CD4-positive, alpha-beta T cell (primary cell): ENCODE measurements at regions not wholly inside any gene's neighbourhood (a gene's known extent, or its start where the extent isn't known, plus 50 kb on each side); places are given as distances from the start of the nearest gene placed in this dataset.
"Not testable (repeated sequence)": the region's sequence is repeated elsewhere in the genome, so short reads cannot be mapped to it uniquely, and the experiment has no call there.

Source experiments
- ATAC-seq: fragments of 200-7000 bp; cut with Tn5 transposase; one replicate; pipeline ENCODE4 v1.10.0; 2022; ENCODE audit warnings: mild to moderate bottlenecking; ENCODE audit not compliant: poor library complexity
- CTCF ChIA-PET: fragments of 350-600 bp; sonication (Branson Sonifier 250); formaldehyde crosslinking; loops from one replicate; lab custom pipeline; 2021; ENCODE audit warnings: antibody characterized with exemption, inconsistent platforms; lab: Charles Lee
- POLR2A ChIA-PET: fragments of 350-600 bp; sonication (Branson Sonifier 250); formaldehyde crosslinking; loops from one replicate; lab custom pipeline; 2021; ENCODE audit warnings: antibody characterized with exemption, inconsistent platforms; lab: Charles Lee
- DNase-seq, 14 experiments: peaks; one replicate each; pipeline ENCODE4 v3.0.0-alpha.2; 2013 to 2020; ENCODE audit warnings: mixed read lengths in 2 of 14
- H3K27ac ChIP-seq, 2 donors: one replicate each; pipeline versions ENCODE4 v1.5.1 to v1.7.0; 2013; ENCODE audit warnings: low read length in 2 of 2, low read depth in 1 of 2, mild to moderate bottlenecking in 1 of 2
- H3K27me3 ChIP-seq, 2 experiments: 1 replicate in 1 of 2; 2 replicates in 1 of 2; pipeline versions ENCODE4 v1.6.1 to v1.7.0; 2013; ENCODE audit warnings: low read length in 2 of 2, control low read depth in 1 of 2, mild to moderate bottlenecking in 1 of 2, moderate library complexity in 1 of 2; ENCODE audit not compliant: insufficient read depth in 2 of 2, control insufficient read depth in 1 of 2
- H3K36me3 ChIP-seq: one replicate; pipeline ENCODE4 v1.6.1; 2013; ENCODE audit warnings: low read length, control low read depth; ENCODE audit not compliant: insufficient read depth
- H3K4me1 ChIP-seq: one replicate; pipeline ENCODE4 v1.6.1; 2013; ENCODE audit warnings: low read length, control low read depth; ENCODE audit not compliant: insufficient read depth
- H3K4me3 ChIP-seq: one replicate; pipeline ENCODE4 v1.5.1; 2013; ENCODE audit warnings: mild to moderate bottlenecking, low read length, moderate library complexity
- H3K9me3 ChIP-seq, 2 experiments: 1 replicate in 1 of 2; 2 replicates in 1 of 2; pipeline versions ENCODE4 v1.6.1 to v1.7.0; 2013; ENCODE audit warnings: low read length in 2 of 2, mild to moderate bottlenecking in 2 of 2, control low read depth in 1 of 2, moderate library complexity in 1 of 2; ENCODE audit not compliant: control insufficient read depth in 1 of 2, insufficient read depth in 1 of 2
- H3K27ac Mint-ChIP-seq: one replicate; pipeline ENCODE4 v1.8.0; 2020; ENCODE audit warnings: mixed read lengths
- H3K27me3 Mint-ChIP-seq: one replicate; pipeline ENCODE4 v1.8.0; 2021; ENCODE audit warnings: mixed read lengths
- H3K36me3 Mint-ChIP-seq: one replicate; pipeline ENCODE4 v1.8.0; 2021; ENCODE audit warnings: low read depth, mixed read lengths
- H3K4me1 Mint-ChIP-seq: one replicate; pipeline ENCODE4 v1.8.0; 2021; ENCODE audit warnings: low read depth, mixed read lengths
- H3K4me3 Mint-ChIP-seq: one replicate; pipeline ENCODE4 v1.8.0; 2020; ENCODE audit warnings: mild to moderate bottlenecking, mixed read lengths
- H3K9me3 Mint-ChIP-seq: one replicate; pipeline ENCODE4 v1.8.0; 2020; ENCODE audit warnings: mixed read lengths
- intact Hi-C, 2 experiments: fragments of 100-400 bp; cut with DNase I in 1 of 2; cut with micrococcal nuclease in 1 of 2; formaldehyde crosslinking; loops; one replicate each; pipeline versions ENCODE4 v1.15.1 to v1.9.0; 2023 to 2025; cut with DNase I, micrococcal nuclease
- TF ChIP-seq, protein P1 (sequence below): fragments of 200-600 bp; IDR thresholded peaks from one replicate; pipeline ENCODE4 v1.8.0; 2022; ENCODE audit warnings: antibody characterized with exemption, mild to moderate bottlenecking

- H3K4me3 Mint-ChIP-seq: no peak overlapping the region
Measured at GRCh38 chr2:140085674-140086073, 1305.5 kb upstream of the NXPH2 start.

GRCh38 chr2:140079038-140079437 lies 1298.8 kb upstream of the NXPH2 start:
- Mint-ChIP-seq H3K4me3 (no peak overlapping the region), H3K9me3 (no peaks in the 10 kb centered on the region), H3K4me1 (no peaks in the 10 kb centered on the region), H3K27me3 (no peaks in the 10 kb centered on the region), H3K27ac (no peak overlapping the region), H3K36me3 (no peaks in the 10 kb centered on the region)
- CTCF ChIA-PET: no interaction called here
- ATAC-seq (no peak), DNase-seq (no peak)
- Histone ChIP-seq H3K36me3 (no peaks in the 10 kb centered on the region), H3K4me3 (no peak overlapping the region), H3K27ac (no peak overlapping the region), H3K4me1 (no peaks in the 10 kb centered on the region), H3K9me3 (peaks cover 0 to 4% of the 10 kb centered on the region in 2 experiments), H3K27me3 (no peaks in the 10 kb centered on the region)
- POLR2A ChIA-PET: no interaction called here
- TF ChIP-seq, protein P1, sequence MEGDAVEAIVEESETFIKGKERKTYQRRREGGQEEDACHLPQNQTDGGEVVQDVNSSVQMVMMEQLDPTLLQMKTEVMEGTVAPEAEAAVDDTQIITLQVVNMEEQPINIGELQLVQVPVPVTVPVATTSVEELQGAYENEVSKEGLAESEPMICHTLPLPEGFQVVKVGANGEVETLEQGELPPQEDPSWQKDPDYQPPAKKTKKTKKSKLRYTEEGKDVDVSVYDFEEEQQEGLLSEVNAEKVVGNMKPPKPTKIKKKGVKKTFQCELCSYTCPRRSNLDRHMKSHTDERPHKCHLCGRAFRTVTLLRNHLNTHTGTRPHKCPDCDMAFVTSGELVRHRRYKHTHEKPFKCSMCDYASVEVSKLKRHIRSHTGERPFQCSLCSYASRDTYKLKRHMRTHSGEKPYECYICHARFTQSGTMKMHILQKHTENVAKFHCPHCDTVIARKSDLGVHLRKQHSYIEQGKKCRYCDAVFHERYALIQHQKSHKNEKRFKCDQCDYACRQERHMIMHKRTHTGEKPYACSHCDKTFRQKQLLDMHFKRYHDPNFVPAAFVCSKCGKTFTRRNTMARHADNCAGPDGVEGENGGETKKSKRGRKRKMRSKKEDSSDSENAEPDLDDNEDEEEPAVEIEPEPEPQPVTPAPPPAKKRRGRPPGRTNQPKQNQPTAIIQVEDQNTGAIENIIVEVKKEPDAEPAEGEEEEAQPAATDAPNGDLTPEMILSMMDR: no peak
- intact Hi-C loops: no loop called here

More at GRCh38 chr2:140085674-140086073, 1305.5 kb upstream of the NXPH2 start:
- ATAC-seq (no peak), DNase-seq (no peak)
- H3K9me3 Mint-ChIP-seq: peaks cover 10% of the 10 kb centered on the region
- H3K27ac Mint-ChIP-seq: no peak overlapping the region
- no peak overlapping the region for H3K4me3 ChIP-seq
- H3K27me3 Mint-ChIP-seq: no peaks in the 10 kb centered on the region
- H3K9me3 ChIP-seq: no peaks in the 10 kb centered on the region
- no peaks in the 10 kb centered on the region for H3K27me3 ChIP-seq
- TF ChIP-seq, protein P1: no peak
- CTCF ChIA-PET: no interaction called here
- H3K4me1 Mint-ChIP-seq: no peaks in the 10 kb centered on the region
- intact Hi-C loops: no loop called here
- POLR2A ChIA-PET: no interaction called here
- H3K36me3 Mint-ChIP-seq: no peaks in the 10 kb centered on the region
- no peak overlapping the region for H3K27ac ChIP-seq
- H3K4me1 ChIP-seq: no peaks in the 10 kb centered on the region
- H3K36me3 ChIP-seq: no peaks in the 10 kb centered on the region

- Mint-ChIP-seq H3K4me3 (no peak overlapping the region), H3K27ac (no peak overlapping the region), H3K36me3 (no peaks in the 10 kb centered on the region), H3K27me3 (no peaks in the 10 kb centered on the region), H3K4me1 (no peaks in the 10 kb centered on the region), H3K9me3 (peaks cover 8% of the 10 kb centered on the region)
- ChIA-PET CTCF (no interaction called here), POLR2A (no interaction called here)
- ATAC-seq (no peak), DNase-seq (no peak)
- no peak overlapping the region for H3K27ac ChIP-seq
- no peak overlapping the region for H3K4me3 ChIP-seq
- no peaks in the 10 kb centered on the region for H3K36me3 ChIP-seq
- intact Hi-C loops: no loop called here
- H3K27me3 ChIP-seq: no peaks in the 10 kb centered on the region
- TF ChIP-seq, protein P1: no peak
- H3K4me1 ChIP-seq: no peaks in the 10 kb centered on the region
- peaks cover 0 to 12% of the 10 kb centered on the region in 2 experiments for H3K9me3 ChIP-seq
Measured at GRCh38 chr2:140076164-140076563, 1296.0 kb upstream of the NXPH2 start.

DNA sequence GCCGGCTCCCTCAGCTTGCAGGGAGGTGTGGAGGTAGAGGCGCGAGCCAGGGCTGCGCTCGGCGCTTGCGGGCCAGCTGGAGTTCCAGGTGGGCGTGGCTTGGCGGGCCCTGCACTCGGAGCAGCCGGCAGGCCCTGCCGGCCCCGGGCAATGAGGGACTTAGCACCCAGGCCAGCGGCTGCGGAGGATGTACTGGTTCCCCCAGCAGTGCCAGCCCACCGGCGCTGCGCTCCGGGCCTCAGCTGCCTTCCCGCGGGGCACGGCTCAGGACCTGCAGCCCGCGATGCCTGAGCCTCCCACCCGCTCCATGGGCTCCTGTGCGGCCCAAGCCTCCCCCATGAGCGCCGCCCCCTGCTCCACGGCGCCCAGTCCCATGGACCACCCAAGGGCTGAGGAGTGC lies 1293.6 kb upstream of the NXPH2 start:
- POLR2A ChIA-PET, H3K27me3 Mint-ChIP-seq, H3K4me3 ChIP-seq, ATAC-seq, H3K27ac ChIP-seq, CTCF ChIA-PET, H3K4me3 Mint-ChIP-seq, intact Hi-C loops, H3K36me3 Mint-ChIP-seq, H3K27ac Mint-ChIP-seq, H3K4me1 Mint-ChIP-seq, H3K27me3 ChIP-seq, H3K36me3 ChIP-seq, H3K4me1 ChIP-seq: not testable (repeated sequence)
- H3K9me3 ChIP-seq: peaks cover 0 to 12% of the 10 kb centered on the region in 2 experiments
- DNase-seq: peak in 1 of 14 experiments; percentile 6
- H3K9me3 Mint-ChIP-seq: peaks cover 12% of the 10 kb centered on the region
